ENCODE measurements at regions not wholly inside any gene's neighbourhood (a gene's known extent, or its start where the extent isn't known, plus 50 kb on each side); places are given as distances from the start of the nearest gene placed in this dataset.

DNA sequence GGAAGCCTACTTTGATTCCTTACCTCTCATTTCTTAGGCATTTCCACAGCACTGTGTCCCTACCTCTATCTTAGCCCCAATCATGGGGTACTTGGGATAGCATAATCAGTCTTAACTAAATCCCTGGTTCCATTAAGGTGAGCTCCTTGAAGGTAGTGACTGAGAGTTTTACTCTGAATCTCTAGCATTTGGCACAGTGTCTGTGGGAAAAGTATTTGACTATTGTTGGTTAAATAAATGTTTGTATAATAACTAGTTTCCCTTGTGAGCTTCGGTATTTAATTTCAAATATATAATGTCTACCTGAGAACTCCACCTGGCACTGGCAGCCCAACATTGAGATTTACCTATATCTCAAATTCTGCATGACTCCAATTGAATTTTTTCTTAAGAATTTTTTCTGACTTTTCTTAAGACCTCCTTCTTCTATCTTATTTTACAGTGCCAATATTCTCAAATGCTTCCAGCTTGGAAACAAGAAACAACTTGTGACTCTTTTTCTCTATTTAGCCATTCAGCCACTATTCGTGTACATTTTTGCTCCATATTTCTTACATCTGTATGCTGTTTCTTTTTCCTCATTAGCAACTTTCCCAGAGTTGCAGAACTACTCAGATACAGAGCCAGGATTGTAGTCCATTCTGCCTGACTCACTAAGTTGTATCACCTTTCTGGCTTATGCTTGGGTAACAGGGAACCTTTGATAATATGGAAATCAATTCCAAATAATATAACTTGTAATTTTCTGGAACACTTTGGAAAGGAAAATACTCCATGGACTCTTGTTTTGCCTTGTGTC lies 214.0 kb upstream of the NT5C1B start:
- no peaks in the 10 kb centered on the region for H3K9me3 Mint-ChIP-seq (ENCODE audit: unreplicated experiment)
- no peak for DNase-seq (ENCODE audit: low spot score)
- H3K27ac Mint-ChIP-seq (ENCODE audit: unreplicated experiment): no peak overlapping the region
- no peaks in the 10 kb centered on the region for H3K4me1 Mint-ChIP-seq (ENCODE audit: unreplicated experiment)
- H3K27me3 Mint-ChIP-seq (ENCODE audit: unreplicated experiment): no peaks in the 10 kb centered on the region
- H3K4me3 Mint-ChIP-seq (ENCODE audit: unreplicated experiment): no peak overlapping the region
- no peaks in the 10 kb centered on the region for H3K36me3 Mint-ChIP-seq (ENCODE audit: low read depth, unreplicated experiment)
- TF ChIP-seq, protein P1, sequence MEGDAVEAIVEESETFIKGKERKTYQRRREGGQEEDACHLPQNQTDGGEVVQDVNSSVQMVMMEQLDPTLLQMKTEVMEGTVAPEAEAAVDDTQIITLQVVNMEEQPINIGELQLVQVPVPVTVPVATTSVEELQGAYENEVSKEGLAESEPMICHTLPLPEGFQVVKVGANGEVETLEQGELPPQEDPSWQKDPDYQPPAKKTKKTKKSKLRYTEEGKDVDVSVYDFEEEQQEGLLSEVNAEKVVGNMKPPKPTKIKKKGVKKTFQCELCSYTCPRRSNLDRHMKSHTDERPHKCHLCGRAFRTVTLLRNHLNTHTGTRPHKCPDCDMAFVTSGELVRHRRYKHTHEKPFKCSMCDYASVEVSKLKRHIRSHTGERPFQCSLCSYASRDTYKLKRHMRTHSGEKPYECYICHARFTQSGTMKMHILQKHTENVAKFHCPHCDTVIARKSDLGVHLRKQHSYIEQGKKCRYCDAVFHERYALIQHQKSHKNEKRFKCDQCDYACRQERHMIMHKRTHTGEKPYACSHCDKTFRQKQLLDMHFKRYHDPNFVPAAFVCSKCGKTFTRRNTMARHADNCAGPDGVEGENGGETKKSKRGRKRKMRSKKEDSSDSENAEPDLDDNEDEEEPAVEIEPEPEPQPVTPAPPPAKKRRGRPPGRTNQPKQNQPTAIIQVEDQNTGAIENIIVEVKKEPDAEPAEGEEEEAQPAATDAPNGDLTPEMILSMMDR (IDR thresholded peaks at IDR 0.05; ENCODE audit: unreplicated experiment): no peak

DNA sequence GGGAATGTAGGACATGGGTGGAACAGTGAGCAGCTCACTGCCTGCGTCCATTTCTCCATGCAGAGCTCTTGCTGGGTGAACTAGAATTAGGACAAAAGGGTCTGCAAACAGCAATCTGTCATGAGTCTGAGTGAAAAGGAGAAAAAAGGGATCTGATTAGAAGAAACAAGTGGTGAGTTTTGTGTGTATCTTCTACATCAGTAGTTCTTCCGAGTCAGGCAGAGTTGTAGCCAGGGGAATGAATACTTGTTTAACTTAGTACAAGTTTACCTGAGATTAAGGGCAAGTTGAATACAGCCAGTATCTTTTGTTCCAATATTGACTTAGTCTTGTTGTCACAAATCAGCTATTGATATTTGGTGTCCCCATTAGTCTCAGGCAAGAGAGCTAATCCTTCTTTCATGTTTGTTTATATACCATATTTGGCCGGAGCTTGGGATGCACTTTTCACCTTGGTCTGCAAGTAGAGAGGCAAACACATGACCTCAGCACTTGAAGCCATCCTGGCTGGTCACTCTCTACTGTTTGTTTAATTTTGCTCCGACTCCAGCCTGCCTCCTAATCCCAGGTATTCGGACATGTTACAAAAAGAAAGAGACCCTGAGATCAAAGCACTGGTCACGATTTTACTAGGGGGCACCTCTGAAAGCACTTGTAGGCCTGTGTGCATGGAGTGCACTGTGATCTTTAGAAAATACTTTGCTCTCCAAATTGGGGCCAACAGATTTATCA lies 211.0 kb upstream of the NT5C1B start:
- no peaks in the 10 kb centered on the region for H3K9me3 Mint-ChIP-seq (ENCODE audit: unreplicated experiment)
- H3K4me1 Mint-ChIP-seq (ENCODE audit: unreplicated experiment): no peaks in the 10 kb centered on the region
- no peaks in the 10 kb centered on the region for H3K27me3 Mint-ChIP-seq (ENCODE audit: unreplicated experiment)
- no peaks in the 10 kb centered on the region for H3K36me3 Mint-ChIP-seq (ENCODE audit: low read depth, unreplicated experiment)
- no peak for DNase-seq (ENCODE audit: low spot score)
- TF ChIP-seq, protein P1 (IDR thresholded peaks at IDR 0.05; ENCODE audit: unreplicated experiment): no peak
- no peak overlapping the region for H3K27ac Mint-ChIP-seq (ENCODE audit: unreplicated experiment)
- H3K4me3 Mint-ChIP-seq (ENCODE audit: unreplicated experiment): no peak overlapping the region

DNA sequence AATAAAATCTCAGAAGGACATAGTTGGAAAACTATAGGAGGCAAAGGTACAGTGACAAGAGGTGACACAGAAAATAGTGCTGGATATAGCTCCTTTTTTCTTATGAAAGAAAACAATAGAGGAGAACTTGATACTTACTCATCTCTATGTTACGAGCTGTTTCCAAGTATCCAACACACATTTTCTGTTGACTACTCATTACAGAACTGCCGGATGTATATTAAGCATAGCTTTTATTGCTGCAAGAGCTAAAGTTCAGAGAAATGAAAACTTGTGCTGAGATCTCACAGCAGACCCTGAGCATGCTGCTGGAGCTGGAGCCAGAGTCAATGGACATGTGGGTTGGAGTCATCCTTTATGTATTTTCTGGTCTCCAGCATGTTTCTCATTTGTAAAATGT lies 210.0 kb upstream of the NT5C1B start:
- Mint-ChIP-seq H3K27me3 (ENCODE audit: unreplicated experiment) (no peaks in the 10 kb centered on the region), H3K9me3 (ENCODE audit: unreplicated experiment) (no peaks in the 10 kb centered on the region), H3K27ac (ENCODE audit: unreplicated experiment) (no peak overlapping the region), H3K4me1 (ENCODE audit: unreplicated experiment) (no peaks in the 10 kb centered on the region), H3K4me3 (ENCODE audit: unreplicated experiment) (no peak overlapping the region), H3K36me3 (ENCODE audit: low read depth, unreplicated experiment) (no peaks in the 10 kb centered on the region)
- TF ChIP-seq, protein P1 (IDR thresholded peaks at IDR 0.05; ENCODE audit: unreplicated experiment): no peak
- no peak for DNase-seq (ENCODE audit: low spot score)

DNA sequence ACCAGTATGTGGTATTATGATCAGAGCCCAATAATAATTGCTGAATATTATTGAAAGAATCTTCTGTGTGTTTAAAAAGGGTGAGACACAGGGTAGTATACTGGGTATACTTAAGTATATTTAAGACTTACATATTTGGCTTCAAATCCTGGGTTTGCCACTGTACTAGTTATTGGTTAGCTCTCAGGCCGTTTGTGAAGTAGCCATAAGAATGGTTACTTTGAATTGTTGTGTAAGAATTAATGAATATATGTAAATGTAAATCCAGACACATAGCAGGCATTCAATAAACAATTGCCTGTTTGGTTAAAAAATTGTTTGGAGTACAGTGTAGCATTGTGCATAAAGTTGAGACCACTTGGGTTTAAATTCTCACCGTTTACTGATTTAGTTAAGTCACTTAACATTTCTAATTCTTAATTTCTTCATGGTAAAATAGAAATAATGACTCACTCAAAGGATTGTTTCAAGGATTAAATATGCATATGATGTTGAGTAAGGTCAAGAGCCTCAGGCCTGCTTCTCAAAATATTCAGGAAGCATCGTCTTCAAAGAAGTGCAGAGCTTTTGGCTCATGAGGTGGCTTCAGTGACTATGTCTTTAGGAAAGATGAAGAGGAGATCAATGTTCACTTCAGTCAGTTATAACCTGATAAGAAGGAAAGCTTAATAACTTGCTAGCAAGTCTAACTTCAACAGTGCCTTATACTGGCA lies 207.9 kb upstream of the NT5C1B start:
- no peaks in the 10 kb centered on the region for H3K9me3 Mint-ChIP-seq (ENCODE audit: unreplicated experiment)
- no peaks in the 10 kb centered on the region for H3K27me3 Mint-ChIP-seq (ENCODE audit: unreplicated experiment)
- no peaks in the 10 kb centered on the region for H3K36me3 Mint-ChIP-seq (ENCODE audit: low read depth, unreplicated experiment)
- H3K4me3 Mint-ChIP-seq (ENCODE audit: unreplicated experiment): no peak overlapping the region
- no peaks in the 10 kb centered on the region for H3K4me1 Mint-ChIP-seq (ENCODE audit: unreplicated experiment)
- TF ChIP-seq, protein P1 (IDR thresholded peaks at IDR 0.05; ENCODE audit: unreplicated experiment): no peak
- no peak overlapping the region for H3K27ac Mint-ChIP-seq (ENCODE audit: unreplicated experiment)
- DNase-seq (ENCODE audit: low spot score): no peak
